Kidney (tissue), 13 donors: ENCODE measurements at regions not wholly inside any gene's neighbourhood (a gene's known extent, or its start where the extent isn't known, plus 50 kb on each side); places are given as distances from the start of the nearest gene placed in this dataset.

Source experiments
- DNase-seq, 5 donors: peaks; one replicate each; pipeline ENCODE4 v3.0.0-alpha.2; 2013 to 2020
- FAIRE-seq: peaks from 2 replicates; lab custom pipeline; 2012; peaks lifted over from hg19 to GRCh38; lab: Jason Lieb, UNC
- H3K27ac ChIP-seq, 2 donors: one replicate each; pipeline ENCODE4 v1.7.0; 2013; ENCODE audit warnings: low read depth in 2 of 2, low read length in 2 of 2, inconsistent platforms in 1 of 2
- H3K27me3 ChIP-seq: one replicate; pipeline ENCODE4 v1.7.1; 2013; ENCODE audit warnings: low read length, inconsistent platforms; ENCODE audit not compliant: control insufficient read depth, insufficient read depth
- H3K36me3 ChIP-seq, 3 donors: one replicate each; pipeline versions ENCODE4 v1.7.0 to v1.7.1; 2013; ENCODE audit warnings: low read length in 3 of 3, control low read depth in 1 of 3, inconsistent platforms in 1 of 3; ENCODE audit not compliant: insufficient read depth in 3 of 3, control insufficient read depth in 2 of 3
- H3K4me1 ChIP-seq, 3 donors: one replicate each; pipeline versions ENCODE4 v1.7.0 to v1.7.1; 2013; ENCODE audit warnings: low read length in 3 of 3, inconsistent platforms in 1 of 3, low read depth in 1 of 3; ENCODE audit not compliant: control insufficient read depth in 2 of 3, insufficient read depth in 2 of 3
- H3K4me3 ChIP-seq, 3 donors: one replicate each; pipeline versions ENCODE4 v1.7.0 to v1.8.1; 2013; ENCODE audit warnings: low read length in 3 of 3, control low read depth in 1 of 3, inconsistent platforms in 1 of 3
- H3K9ac ChIP-seq, 3 donors: one replicate each; pipeline versions ENCODE4 v1.7.0 to v1.7.1; 2013; ENCODE audit warnings: low read length in 3 of 3, control low read depth in 1 of 3, inconsistent platforms in 1 of 3
- H3K9me3 ChIP-seq, 3 donors: one replicate each; pipeline versions ENCODE4 v1.7.0 to v1.7.1; 2013; ENCODE audit warnings: low read length in 3 of 3, control low read depth in 1 of 3, inconsistent platforms in 1 of 3; ENCODE audit not compliant: control insufficient read depth in 2 of 3, insufficient read depth in 1 of 3
- intact Hi-C: fragments of 100-400 bp; cut with DNase I; formaldehyde crosslinking; loops from one replicate; pipeline ENCODE4 v1.11.1; 2022
- TF ChIP-seq, protein P1 (sequence below): IDR thresholded peaks from 3 replicates; pipeline ENCODE4 v1.5.1; 2012; ENCODE audit warnings: mild to moderate bottlenecking, moderate library complexity, borderline replicate concordance; ENCODE audit not compliant: insufficient read depth; ENCODE audit errors: extremely low read depth
- donor health status: control.
- donor health status: control.
- donor health status: control.
- donor health status: control.
- donor health status: control.
- donor health status: DM: yes; HTN: yes; CAD: no.
- donor health status: Normal renal cell carcinoma (clear cell type).

DNA sequence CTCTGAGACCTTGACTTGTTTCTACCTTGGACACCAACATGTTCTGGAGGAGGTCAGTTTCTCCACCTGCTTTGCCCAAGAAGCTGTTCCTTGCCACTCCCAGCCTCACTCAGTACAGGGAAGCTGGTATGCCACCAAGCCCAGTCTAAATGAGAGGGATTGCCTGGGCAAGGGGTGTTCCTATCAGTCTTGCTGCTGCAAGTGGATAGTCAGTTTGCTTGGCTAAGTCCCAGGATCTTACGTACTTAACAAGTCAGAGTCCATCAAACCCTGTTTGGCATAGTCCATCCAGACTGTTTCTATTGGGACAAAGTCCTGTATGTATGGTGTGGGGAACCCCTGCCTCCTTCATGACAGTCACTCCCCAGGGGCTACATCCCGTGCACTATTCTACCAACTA lies 66.6 kb downstream of the RPL27A start:
- TF ChIP-seq, protein P1, sequence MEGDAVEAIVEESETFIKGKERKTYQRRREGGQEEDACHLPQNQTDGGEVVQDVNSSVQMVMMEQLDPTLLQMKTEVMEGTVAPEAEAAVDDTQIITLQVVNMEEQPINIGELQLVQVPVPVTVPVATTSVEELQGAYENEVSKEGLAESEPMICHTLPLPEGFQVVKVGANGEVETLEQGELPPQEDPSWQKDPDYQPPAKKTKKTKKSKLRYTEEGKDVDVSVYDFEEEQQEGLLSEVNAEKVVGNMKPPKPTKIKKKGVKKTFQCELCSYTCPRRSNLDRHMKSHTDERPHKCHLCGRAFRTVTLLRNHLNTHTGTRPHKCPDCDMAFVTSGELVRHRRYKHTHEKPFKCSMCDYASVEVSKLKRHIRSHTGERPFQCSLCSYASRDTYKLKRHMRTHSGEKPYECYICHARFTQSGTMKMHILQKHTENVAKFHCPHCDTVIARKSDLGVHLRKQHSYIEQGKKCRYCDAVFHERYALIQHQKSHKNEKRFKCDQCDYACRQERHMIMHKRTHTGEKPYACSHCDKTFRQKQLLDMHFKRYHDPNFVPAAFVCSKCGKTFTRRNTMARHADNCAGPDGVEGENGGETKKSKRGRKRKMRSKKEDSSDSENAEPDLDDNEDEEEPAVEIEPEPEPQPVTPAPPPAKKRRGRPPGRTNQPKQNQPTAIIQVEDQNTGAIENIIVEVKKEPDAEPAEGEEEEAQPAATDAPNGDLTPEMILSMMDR: no peak
- no peak overlapping the region for H3K27ac ChIP-seq
- H3K9ac ChIP-seq: no peak overlapping the region
- no peaks in the 10 kb centered on the region for H3K27me3 ChIP-seq
- FAIRE-seq (no peak), DNase-seq (no peak)
- intact Hi-C loops: no loop called here
- no peak overlapping the region for H3K4me3 ChIP-seq
- H3K9me3 ChIP-seq: no peaks in the 10 kb centered on the region
- no peaks in the 10 kb centered on the region for H3K36me3 ChIP-seq
- peaks cover 0 to 4% (median 0%) of the 10 kb centered on the region in 3 donors for H3K4me1 ChIP-seq

DNA sequence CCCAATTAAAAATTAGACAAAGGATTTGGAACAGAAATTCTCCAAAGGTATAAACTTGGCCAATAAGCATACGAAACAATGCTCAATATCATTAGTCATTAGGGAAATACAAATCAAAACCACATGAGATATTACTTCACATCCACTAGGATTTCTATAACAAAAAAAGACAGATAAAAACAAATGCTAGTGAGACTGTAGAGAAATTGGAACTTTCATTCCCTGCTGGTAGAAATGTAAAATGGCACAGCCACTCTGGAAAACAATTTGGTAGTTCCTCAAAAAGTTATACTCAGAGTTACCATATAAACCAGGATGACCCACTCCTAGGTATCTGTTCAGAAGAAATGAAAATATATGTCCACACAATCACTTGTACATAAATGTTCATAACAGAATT lies 71.6 kb downstream of the RPL27A start:
- no peaks in the 10 kb centered on the region for H3K36me3 ChIP-seq
- H3K27me3 ChIP-seq: no peaks in the 10 kb centered on the region
- no peak overlapping the region for H3K27ac ChIP-seq
- H3K9me3 ChIP-seq: no peaks in the 10 kb centered on the region
- intact Hi-C loops: no loop called here
- peaks cover 4 to 21% (median 18%) of the 10 kb centered on the region in 3 donors for H3K4me1 ChIP-seq
- no peak overlapping the region for H3K9ac ChIP-seq
- no peak for FAIRE-seq
- TF ChIP-seq, protein P1: no peak
- H3K4me3 ChIP-seq: no peak overlapping the region
- no peak for DNase-seq

DNA sequence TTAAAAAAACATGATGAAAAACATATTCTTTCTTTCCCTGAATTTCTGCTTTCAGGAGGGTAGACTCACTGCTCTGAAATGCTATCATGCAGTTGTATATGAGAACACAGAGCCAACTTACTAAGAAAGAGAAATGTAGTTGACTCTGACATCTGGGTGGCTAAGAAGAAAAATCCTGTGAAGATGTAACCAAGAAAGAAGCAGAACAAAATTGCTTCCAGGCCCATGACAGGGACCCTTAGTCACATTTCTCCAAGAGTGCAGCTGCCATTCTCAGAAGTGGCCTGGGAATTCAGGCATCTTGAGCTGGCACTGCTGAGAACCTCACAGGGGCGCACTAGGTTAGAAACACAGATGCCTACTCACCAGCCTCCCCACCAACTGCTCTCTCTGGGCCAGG lies 73.6 kb downstream of the RPL27A start:
- DNase-seq (no peak), FAIRE-seq (no peak)
- H3K4me1 ChIP-seq: peaks cover 11 to 27% (median 25%) of the 10 kb centered on the region in 3 donors

More for the DNA sequence above, 73.6 kb downstream of the RPL27A start:
- Histone ChIP-seq H3K27me3 (no peaks in the 10 kb centered on the region), H3K27ac (peak overlapping the region; percentile 58 to 69), H3K9me3 (no peaks in the 10 kb centered on the region), H3K36me3 (no peaks in the 10 kb centered on the region), H3K4me3 (no peak overlapping the region), H3K9ac (no peak overlapping the region)
- intact Hi-C loops: no loop called here
- TF ChIP-seq, protein P1: no peak
